Fibroblast of lung (primary cell): ENCODE measurements at regions not wholly inside any gene's neighbourhood (a gene's known extent, or its start where the extent isn't known, plus 50 kb on each side); places are given as distances from the start of the nearest gene placed in this dataset.

Source experiments
- CTCF ChIP-seq, 2 donors: IDR thresholded peaks in 1 of 2; conservative IDR thresholded peaks in 1 of 2; 1 replicate in 1 of 2; 2 replicates in 1 of 2; pipeline ENCODE4 v1.5.1; 2011 to 2012; ENCODE audit warnings: low read length in 2 of 2, control low read depth in 1 of 2, inconsistent platforms in 1 of 2, low read depth in 1 of 2, mild to moderate bottlenecking in 1 of 2
- EZH2 ChIP-seq: IDR thresholded peaks from 2 replicates; pipeline ENCODE4 v1.5.1; 2012; ENCODE audit warnings: low read length, control low read depth, mild to moderate bottlenecking; ENCODE audit errors: missing control alignments

DNA sequence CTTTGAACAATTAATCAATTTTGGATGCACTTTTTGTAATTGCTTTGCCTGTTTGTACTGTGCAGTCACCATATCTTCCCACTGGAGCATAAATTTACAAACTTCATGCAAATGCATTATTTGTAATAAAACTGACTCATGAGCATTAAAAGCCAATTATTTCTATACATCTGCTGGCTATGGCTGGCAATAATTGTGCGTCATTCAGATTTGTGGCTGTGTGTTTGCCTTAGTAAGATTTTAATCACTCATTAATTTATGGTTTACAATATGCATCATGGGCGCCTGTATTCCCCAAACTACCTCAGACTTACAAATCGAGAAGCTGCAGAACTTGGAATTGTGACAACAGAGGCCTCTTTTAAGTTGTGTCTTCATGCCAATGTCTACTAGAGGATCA, 132.4 kb upstream of the TRIB2 start:
- no peak for TF ChIP-seq CTCF (conservative IDR thresholded peaks at IDR 0.05 in 1 of 2, IDR thresholded peaks at IDR 0.05 in 1 of 2; ENCODE audit: low read depth in 1 of 2, low read length in 2 of 2)
- TF ChIP-seq EZH2: no peak
